HCT116 (cell line): ENCODE measurements at regions not wholly inside any gene's neighbourhood (a gene's known extent, or its start where the extent isn't known, plus 50 kb on each side); places are given as distances from the start of the nearest gene placed in this dataset.

Experiments
- ATAC-seq: fragments of 200-7000 bp; cut with Tn5 transposase; 2 replicates; pipeline ENCODE4 v1.9.1; 2020; ENCODE audit warnings: mild to moderate bottlenecking, moderate library complexity
- BruUV-seq: library from RNA; stranded (reverse); fragments of 400-500 nt; replicated peaks from 2 replicates; lab custom pipeline; 2021; lab: Mats Ljungman, UMichigan
- CTCF ChIA-PET: fragments of 300-600 bp; sonication (Branson Sonifier 250); formaldehyde crosslinking; loops from one replicate; lab custom pipeline; 2021; ENCODE audit warnings: antibody characterized with exemption; lab: Charles Lee
- POLR2A ChIA-PET: fragments of 300-600, 350-600 bp; sonication (Branson Sonifier 250); formaldehyde crosslinking; loops from one replicate; lab custom pipeline; 2021; ENCODE audit warnings: antibody characterized with exemption; lab: Charles Lee
- RAD21 ChIA-PET, 2 experiments: fragments of 300-600 bp; sonication (Branson Sonifier 250); formaldehyde crosslinking; loops; one replicate each; lab custom pipeline; 2023; ENCODE audit warnings: low total read pairs in 2 of 2; ENCODE audit not compliant: uncharacterized antibody in 2 of 2, unreplicated experiment in 2 of 2, low non-redundant PET in 1 of 2; lab: Charles Lee
- DNase-seq: peaks from one replicate; pipeline ENCODE4 v3.0.0-alpha.2; 2010; ENCODE audit warnings: low read depth, low spot score
- H2AFZ ChIP-seq: fragments of 200-600 bp; shearing (Covaris generic), sonication (generic); 2 replicates; pipeline ENCODE4 v1.6.1; 2017; ENCODE audit warnings: low read depth, mixed run types, mixed read lengths, antibody characterized with exemption, low read length; ENCODE audit not compliant: poor library complexity, severe bottlenecking
- H3K27ac ChIP-seq: 2 replicates; pipeline ENCODE4 v1.5.1; 2012; ENCODE audit warnings: low read depth, low read length
- H3K27me3 ChIP-seq: fragments of 200-600 bp; sonication (generic); 2 replicates; pipeline ENCODE4 v1.6.1; 2016; ENCODE audit warnings: mixed run types, low read length, mixed read lengths; ENCODE audit not compliant: insufficient read depth
- H3K36me3 ChIP-seq, 2 experiments: fragments of 200-500 bp in 1 of 2; fragments of 200-600 bp in 1 of 2; sonication (Bioruptor generic) in 1 of 2; sonication (generic) in 1 of 2; 2 replicates each; pipeline versions ENCODE4 v1.5.1 to v1.6.1; 2014 to 2016; ENCODE audit warnings: low read length in 2 of 2, inconsistent platforms in 1 of 2, mixed read lengths in 1 of 2, mixed run types in 1 of 2; ENCODE audit not compliant: insufficient read depth in 2 of 2, control insufficient read depth in 1 of 2
- H3K4me1 ChIP-seq, 2 experiments: fragments of 200-600 bp in 1 of 2; sonication (generic) in 1 of 2; 2 replicates each; pipeline versions ENCODE4 v1.5.1 to v1.6.1; 2012 to 2017; ENCODE audit warnings: low read length in 2 of 2, inconsistent platforms in 1 of 2, mild to moderate bottlenecking in 1 of 2, mixed read lengths in 1 of 2, mixed run types in 1 of 2, moderate library complexity in 1 of 2; ENCODE audit not compliant: insufficient read depth in 2 of 2, control insufficient read depth in 1 of 2
- H3K4me2 ChIP-seq: fragments of 200-600 bp; sonication (generic); 2 replicates; pipeline ENCODE4 v1.6.1; 2017; ENCODE audit warnings: mixed run types, low read length, mixed read lengths
- H3K4me3 ChIP-seq, 2 experiments: fragments of 200-600 bp in 1 of 2; sonication (generic) in 1 of 2; replicated peaks in 1 of 2; 2 replicates each; pipeline ENCODE4 v1.5.1; 2011 to 2016; ENCODE audit warnings: low read length in 2 of 2, control low read depth in 1 of 2, low read depth in 1 of 2, mild to moderate bottlenecking in 1 of 2, mixed read lengths in 1 of 2, mixed run types in 1 of 2
- H3K79me2 ChIP-seq: fragments of 200-600 bp; sonication (generic); 2 replicates; pipeline ENCODE4 v1.6.1; 2017; ENCODE audit warnings: mild to moderate bottlenecking, mixed run types, low read length, moderate library complexity, mixed read lengths; ENCODE audit not compliant: insufficient read depth
- H3K9ac ChIP-seq: fragments of 200-600 bp; sonication (generic); 2 replicates; pipeline ENCODE4 v1.6.1; 2016; ENCODE audit warnings: low read length, mixed read lengths
- H3K9me2 ChIP-seq: fragments of 200-600 bp; sonication (generic), shearing (Covaris generic); 2 replicates; pipeline ENCODE4 v1.6.1; 2017; ENCODE audit warnings: mixed run types, mild to moderate bottlenecking, moderate library complexity; ENCODE audit not compliant: insufficient read depth
- H3K9me3 ChIP-seq, 2 experiments: fragments of 200-500 bp in 1 of 2; fragments of 200-600 bp in 1 of 2; sonication (Bioruptor generic) in 1 of 2; sonication (generic) in 1 of 2; 2 replicates each; pipeline ENCODE4 v1.6.1; 2014 to 2017; ENCODE audit warnings: low read length in 2 of 2, mixed read lengths in 2 of 2, inconsistent platforms in 1 of 2, low read depth in 1 of 2, mild to moderate bottlenecking in 1 of 2, mixed run types in 1 of 2, moderate library complexity in 1 of 2; ENCODE audit not compliant: control insufficient read depth in 1 of 2, insufficient read depth in 1 of 2
- H4K20me1 ChIP-seq: fragments of 200-600 bp; sonication (generic), shearing (Covaris generic); 2 replicates; pipeline ENCODE4 v1.6.1; 2017; ENCODE audit warnings: mixed run types, mild to moderate bottlenecking, moderate library complexity; ENCODE audit not compliant: insufficient read depth
- CBX3 ChIP-seq: IDR thresholded peaks from 2 replicates; pipeline ENCODE4 v1.6.1; 2012; ENCODE audit warnings: low read depth
- CEBPB ChIP-seq: IDR thresholded peaks from 2 replicates; pipeline ENCODE4 v1.6.1; 2012; ENCODE audit warnings: low read depth
- ELF1 ChIP-seq: IDR thresholded peaks from 2 replicates; pipeline ENCODE4 v1.6.1; 2012; ENCODE audit warnings: low read depth, borderline replicate concordance
- EZH2 ChIP-seq: fragments of 200-600 bp; sonication (generic); IDR thresholded peaks from 2 replicates; pipeline ENCODE4 v1.6.1; 2017; ENCODE audit warnings: antibody characterized with exemption, mixed run types
- EZH2phosphoT487 ChIP-seq: fragments of 200-600 bp; IDR thresholded peaks from 2 replicates; pipeline ENCODE4 v1.6.1; 2018; ENCODE audit warnings: antibody characterized with exemption, borderline replicate concordance
- FOSL1 ChIP-seq: IDR thresholded peaks from 2 replicates; pipeline ENCODE4 v1.6.1; 2012; ENCODE audit warnings: low read depth
- POLR2A ChIP-seq: IDR thresholded peaks from 2 replicates; pipeline ENCODE4 v1.7.0; 2011; ENCODE audit warnings: borderline replicate concordance; ENCODE audit not compliant: insufficient read depth, insufficient read length; ENCODE audit errors: extremely low read depth
- RAD21 ChIP-seq: IDR thresholded peaks from 2 replicates; pipeline ENCODE4 v1.6.1; 2012; ENCODE audit warnings: low read depth, mild to moderate bottlenecking
- SIN3A ChIP-seq: IDR thresholded peaks from 2 replicates; pipeline ENCODE4 v1.6.1; 2012; ENCODE audit warnings: low read depth
- SP1 ChIP-seq: IDR thresholded peaks from 2 replicates; pipeline ENCODE4 v1.6.1; 2012; ENCODE audit warnings: low read depth
- SRF ChIP-seq: IDR thresholded peaks from 2 replicates; pipeline ENCODE4 v1.6.1; 2012; ENCODE audit warnings: low read depth
- TCF7L2 ChIP-seq: IDR thresholded peaks from 2 replicates; pipeline ENCODE4 v1.7.0; 2011; ENCODE audit warnings: borderline replicate concordance, inconsistent platforms; ENCODE audit not compliant: insufficient read depth, insufficient read length; ENCODE audit errors: extremely low read depth
- YY1 ChIP-seq: IDR thresholded peaks from 2 replicates; pipeline ENCODE4 v1.6.1; 2011; ENCODE audit warnings: low read length, low read depth, moderate library complexity, mild to moderate bottlenecking; ENCODE audit not compliant: insufficient replicate concordance; ENCODE audit errors: extremely low read depth
- ZFX ChIP-seq: fragments of 450-650 bp; IDR thresholded peaks from 2 replicates; pipeline ENCODE4 v1.6.1; 2017
- intact Hi-C: fragments of 100-400 bp; cut with micrococcal nuclease; formaldehyde crosslinking; loops from 2 replicates; pipeline ENCODE4 v1.10.0; 2022
- TF ChIP-seq, protein P1 (sequence below): IDR thresholded peaks from 2 replicates; pipeline ENCODE4 v1.6.1; 2012
- TF ChIP-seq, protein P2 (sequence below): IDR thresholded peaks from 2 replicates; pipeline ENCODE4 v1.6.1; 2011; ENCODE audit warnings: mild to moderate bottlenecking, low read length, moderate library complexity; ENCODE audit not compliant: insufficient replicate concordance; ENCODE audit errors: extremely low read depth
- TF ChIP-seq, protein P3 (sequence below): IDR thresholded peaks from 2 replicates; pipeline ENCODE4 v1.6.1; 2012; ENCODE audit warnings: low read depth
- TF ChIP-seq, protein P4 (sequence below): IDR thresholded peaks from 2 replicates; pipeline ENCODE4 v1.6.1; 2012
- TF ChIP-seq, protein P5 (sequence below), 3 experiments: fragments of 200-600 bp in 1 of 3; sonication (generic) in 1 of 3; IDR thresholded peaks in 2 of 3; conservative IDR thresholded peaks in 1 of 3; 2 replicates each; pipeline ENCODE4 v1.5.1; 2012 to 2017; ENCODE audit warnings: low read depth in 2 of 3, low read length in 2 of 3, antibody characterized with exemption in 1 of 3, borderline replicate concordance in 1 of 3, control low read depth in 1 of 3, mild to moderate bottlenecking in 1 of 3, mixed read lengths in 1 of 3, mixed run types in 1 of 3, moderate library complexity in 1 of 3; ENCODE audit not compliant: insufficient read depth in 1 of 3

DNA sequence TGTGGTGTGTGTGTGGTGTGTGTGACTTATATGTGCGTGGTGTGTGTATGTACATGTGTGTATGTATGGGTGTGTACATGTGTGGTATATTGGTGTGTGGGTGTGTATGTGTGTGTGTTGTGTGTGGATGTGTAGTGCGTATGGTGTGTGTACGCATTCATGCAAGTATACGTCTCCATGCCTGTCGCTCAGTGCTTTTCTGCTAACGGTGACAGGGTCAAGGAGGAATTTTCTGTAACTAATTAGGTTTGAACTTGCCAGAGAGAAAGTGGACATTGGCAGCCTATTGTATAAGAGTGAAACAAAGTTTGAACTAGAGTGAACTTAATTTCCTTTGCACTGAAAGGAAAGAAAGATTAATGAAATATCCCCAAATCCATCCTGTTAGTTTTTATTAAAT, 120.9 kb upstream of the GSC start:
- no peak overlapping the region for H3K27ac ChIP-seq
- ChIA-PET CTCF (no interaction called here), RAD21 (no interaction called here), POLR2A (no interaction called here)
- H2AFZ ChIP-seq = no peak overlapping the region
- H3K9me3 ChIP-seq = no peaks in the 10 kb centered on the region; a peak in 1 of 4 replicates
- TF ChIP-seq SRF (no peak), ZFX (no peak), YY1 (no peak), TCF7L2 (no peak), CEBPB (no peak), POLR2A (no peak), EZH2 (no peak), SP1 (no peak), ELF1 (no peak), RAD21 (no peak), FOSL1 (no peak), CBX3 (no peak), EZH2phosphoT487 (no peak), SIN3A (no peak)
- TF ChIP-seq, protein P1, sequence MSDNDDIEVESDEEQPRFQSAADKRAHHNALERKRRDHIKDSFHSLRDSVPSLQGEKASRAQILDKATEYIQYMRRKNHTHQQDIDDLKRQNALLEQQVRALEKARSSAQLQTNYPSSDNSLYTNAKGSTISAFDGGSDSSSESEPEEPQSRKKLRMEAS = no peak
- TF ChIP-seq, protein P2, sequence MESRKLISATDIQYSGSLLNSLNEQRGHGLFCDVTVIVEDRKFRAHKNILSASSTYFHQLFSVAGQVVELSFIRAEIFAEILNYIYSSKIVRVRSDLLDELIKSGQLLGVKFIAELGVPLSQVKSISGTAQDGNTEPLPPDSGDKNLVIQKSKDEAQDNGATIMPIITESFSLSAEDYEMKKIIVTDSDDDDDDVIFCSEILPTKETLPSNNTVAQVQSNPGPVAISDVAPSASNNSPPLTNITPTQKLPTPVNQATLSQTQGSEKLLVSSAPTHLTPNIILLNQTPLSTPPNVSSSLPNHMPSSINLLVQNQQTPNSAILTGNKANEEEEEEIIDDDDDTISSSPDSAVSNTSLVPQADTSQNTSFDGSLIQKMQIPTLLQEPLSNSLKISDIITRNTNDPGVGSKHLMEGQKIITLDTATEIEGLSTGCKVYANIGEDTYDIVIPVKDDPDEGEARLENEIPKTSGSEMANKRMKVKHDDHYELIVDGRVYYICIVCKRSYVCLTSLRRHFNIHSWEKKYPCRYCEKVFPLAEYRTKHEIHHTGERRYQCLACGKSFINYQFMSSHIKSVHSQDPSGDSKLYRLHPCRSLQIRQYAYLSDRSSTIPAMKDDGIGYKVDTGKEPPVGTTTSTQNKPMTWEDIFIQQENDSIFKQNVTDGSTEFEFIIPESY = no peak
- TF ChIP-seq, protein P3, sequence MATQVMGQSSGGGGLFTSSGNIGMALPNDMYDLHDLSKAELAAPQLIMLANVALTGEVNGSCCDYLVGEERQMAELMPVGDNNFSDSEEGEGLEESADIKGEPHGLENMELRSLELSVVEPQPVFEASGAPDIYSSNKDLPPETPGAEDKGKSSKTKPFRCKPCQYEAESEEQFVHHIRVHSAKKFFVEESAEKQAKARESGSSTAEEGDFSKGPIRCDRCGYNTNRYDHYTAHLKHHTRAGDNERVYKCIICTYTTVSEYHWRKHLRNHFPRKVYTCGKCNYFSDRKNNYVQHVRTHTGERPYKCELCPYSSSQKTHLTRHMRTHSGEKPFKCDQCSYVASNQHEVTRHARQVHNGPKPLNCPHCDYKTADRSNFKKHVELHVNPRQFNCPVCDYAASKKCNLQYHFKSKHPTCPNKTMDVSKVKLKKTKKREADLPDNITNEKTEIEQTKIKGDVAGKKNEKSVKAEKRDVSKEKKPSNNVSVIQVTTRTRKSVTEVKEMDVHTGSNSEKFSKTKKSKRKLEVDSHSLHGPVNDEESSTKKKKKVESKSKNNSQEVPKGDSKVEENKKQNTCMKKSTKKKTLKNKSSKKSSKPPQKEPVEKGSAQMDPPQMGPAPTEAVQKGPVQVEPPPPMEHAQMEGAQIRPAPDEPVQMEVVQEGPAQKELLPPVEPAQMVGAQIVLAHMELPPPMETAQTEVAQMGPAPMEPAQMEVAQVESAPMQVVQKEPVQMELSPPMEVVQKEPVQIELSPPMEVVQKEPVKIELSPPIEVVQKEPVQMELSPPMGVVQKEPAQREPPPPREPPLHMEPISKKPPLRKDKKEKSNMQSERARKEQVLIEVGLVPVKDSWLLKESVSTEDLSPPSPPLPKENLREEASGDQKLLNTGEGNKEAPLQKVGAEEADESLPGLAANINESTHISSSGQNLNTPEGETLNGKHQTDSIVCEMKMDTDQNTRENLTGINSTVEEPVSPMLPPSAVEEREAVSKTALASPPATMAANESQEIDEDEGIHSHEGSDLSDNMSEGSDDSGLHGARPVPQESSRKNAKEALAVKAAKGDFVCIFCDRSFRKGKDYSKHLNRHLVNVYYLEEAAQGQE = no peak
- TF ChIP-seq, protein P4, sequence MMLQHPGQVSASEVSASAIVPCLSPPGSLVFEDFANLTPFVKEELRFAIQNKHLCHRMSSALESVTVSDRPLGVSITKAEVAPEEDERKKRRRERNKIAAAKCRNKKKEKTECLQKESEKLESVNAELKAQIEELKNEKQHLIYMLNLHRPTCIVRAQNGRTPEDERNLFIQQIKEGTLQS = no peak
- TF ChIP-seq, protein P5, sequence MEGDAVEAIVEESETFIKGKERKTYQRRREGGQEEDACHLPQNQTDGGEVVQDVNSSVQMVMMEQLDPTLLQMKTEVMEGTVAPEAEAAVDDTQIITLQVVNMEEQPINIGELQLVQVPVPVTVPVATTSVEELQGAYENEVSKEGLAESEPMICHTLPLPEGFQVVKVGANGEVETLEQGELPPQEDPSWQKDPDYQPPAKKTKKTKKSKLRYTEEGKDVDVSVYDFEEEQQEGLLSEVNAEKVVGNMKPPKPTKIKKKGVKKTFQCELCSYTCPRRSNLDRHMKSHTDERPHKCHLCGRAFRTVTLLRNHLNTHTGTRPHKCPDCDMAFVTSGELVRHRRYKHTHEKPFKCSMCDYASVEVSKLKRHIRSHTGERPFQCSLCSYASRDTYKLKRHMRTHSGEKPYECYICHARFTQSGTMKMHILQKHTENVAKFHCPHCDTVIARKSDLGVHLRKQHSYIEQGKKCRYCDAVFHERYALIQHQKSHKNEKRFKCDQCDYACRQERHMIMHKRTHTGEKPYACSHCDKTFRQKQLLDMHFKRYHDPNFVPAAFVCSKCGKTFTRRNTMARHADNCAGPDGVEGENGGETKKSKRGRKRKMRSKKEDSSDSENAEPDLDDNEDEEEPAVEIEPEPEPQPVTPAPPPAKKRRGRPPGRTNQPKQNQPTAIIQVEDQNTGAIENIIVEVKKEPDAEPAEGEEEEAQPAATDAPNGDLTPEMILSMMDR (IDR thresholded peaks at IDR 0.05 in 2 of 3, conservative IDR thresholded peaks at IDR 0.05 in 1 of 3; ENCODE audit: borderline replicate concordance in 1 of 3, insufficient read depth in 1 of 3, low read depth in 2 of 3, low read length in 2 of 3) = no peak
- no peaks in the 10 kb centered on the region for H4K20me1 ChIP-seq
- H3K9ac ChIP-seq = no peak overlapping the region
- no peak for DNase-seq
- H3K79me2 ChIP-seq = no peaks in the 10 kb centered on the region
- no peaks in the 10 kb centered on the region for H3K36me3 ChIP-seq
- no peak overlapping the region for H3K4me3 ChIP-seq
- no TSS peak for BruUV-seq
- H3K4me1 ChIP-seq = no peaks in the 10 kb centered on the region
- no peak for ATAC-seq
- no peak overlapping the region for H3K4me2 ChIP-seq
- no peaks in the 10 kb centered on the region for H3K9me2 ChIP-seq
- H3K27me3 ChIP-seq = no peaks in the 10 kb centered on the region
- intact Hi-C loops = no loop called here
